ENCODE measurements at regions not wholly inside any gene's neighbourhood (a gene's known extent, or its start where the extent isn't known, plus 50 kb on each side); places are given as distances from the start of the nearest gene placed in this dataset.

- TF ChIP-seq ELF4 (CRISPR knock-in tag; IDR thresholded peaks at IDR 0.05; ENCODE audit: low read depth): no peak
- TF ChIP-seq, protein P1, sequence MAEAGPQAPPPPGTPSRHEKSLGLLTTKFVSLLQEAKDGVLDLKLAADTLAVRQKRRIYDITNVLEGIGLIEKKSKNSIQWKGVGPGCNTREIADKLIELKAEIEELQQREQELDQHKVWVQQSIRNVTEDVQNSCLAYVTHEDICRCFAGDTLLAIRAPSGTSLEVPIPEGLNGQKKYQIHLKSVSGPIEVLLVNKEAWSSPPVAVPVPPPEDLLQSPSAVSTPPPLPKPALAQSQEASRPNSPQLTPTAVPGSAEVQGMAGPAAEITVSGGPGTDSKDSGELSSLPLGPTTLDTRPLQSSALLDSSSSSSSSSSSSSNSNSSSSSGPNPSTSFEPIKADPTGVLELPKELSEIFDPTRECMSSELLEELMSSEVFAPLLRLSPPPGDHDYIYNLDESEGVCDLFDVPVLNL (CRISPR knock-in tag; IDR thresholded peaks at IDR 0.05; ENCODE audit: borderline replicate concordance, low read depth): no peak
These were observed 449.8 kb downstream of the PCDH17 start for GRCh38 chr13:58081301-58081820.

Data from WTC11 (cell line).